COLO829 (cell line): ENCODE measurements at regions not wholly inside any gene's neighbourhood (a gene's known extent, or its start where the extent isn't known, plus 50 kb on each side); places are given as distances from the start of the nearest gene placed in this dataset.

Experiments used
- DNase-seq: peaks from one replicate; pipeline ENCODE4 v3.0.0; 2012; ENCODE audit warnings: low spot score

GRCh38 chr11:108994887-108995286 lies 330.0 kb downstream of the DDX10 start:
- DNase-seq = no peak

- no peak for DNase-seq
Measured at GRCh38 chr11:108997826-108998225, 333.0 kb downstream of the DDX10 start.

- no peak for DNase-seq
Measured at GRCh38 chr11:109000531-109000930, 335.7 kb downstream of the DDX10 start.

DNA sequence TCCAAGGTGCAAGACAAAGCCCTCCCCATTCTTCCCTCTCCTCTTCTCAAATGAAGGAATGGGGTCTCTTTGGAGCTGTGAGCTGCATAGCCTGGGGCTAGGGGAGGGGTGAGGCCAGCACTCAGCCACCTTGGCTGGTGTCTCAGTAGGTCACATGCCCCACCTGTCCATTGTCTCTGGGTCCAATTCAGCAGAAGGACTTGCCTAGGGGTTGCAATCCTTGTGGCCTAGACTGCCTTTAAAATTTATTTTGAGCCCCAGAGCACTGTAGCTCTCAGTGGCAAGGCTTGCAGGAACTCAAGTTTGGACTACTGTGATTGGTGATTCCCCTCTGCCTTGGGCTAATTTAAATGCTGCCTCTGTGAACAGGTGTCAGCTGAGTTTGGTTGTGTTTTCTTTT lies 336.7 kb downstream of the DDX10 start:
- no peak for DNase-seq

DNA sequence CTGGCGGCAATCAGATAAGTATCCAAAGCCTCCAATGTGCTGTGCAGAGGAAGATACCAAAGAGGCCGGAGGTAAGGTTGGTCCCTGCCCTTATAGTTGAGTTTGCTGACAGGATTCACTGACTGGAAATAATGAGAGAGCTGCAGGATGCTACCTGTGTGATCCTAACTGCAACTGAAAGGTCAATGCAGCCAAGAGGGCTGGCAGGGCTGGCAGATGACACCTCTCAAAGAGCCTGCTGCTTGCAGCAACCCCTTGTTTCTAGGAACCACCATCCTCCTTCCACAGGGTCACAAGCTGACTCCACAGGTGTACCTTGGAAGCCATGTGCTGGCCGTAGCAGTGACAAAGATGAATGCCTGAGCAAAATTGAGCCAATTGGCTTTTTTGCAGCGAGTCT lies 348.1 kb downstream of the DDX10 start:
- no peak for DNase-seq

- no peak for DNase-seq
Measured at GRCh38 chr11:109015283-109015682, 350.4 kb downstream of the DDX10 start.

GRCh38 chr11:109016724-109017123 lies 351.9 kb downstream of the DDX10 start:
- no peak for DNase-seq

DNA sequence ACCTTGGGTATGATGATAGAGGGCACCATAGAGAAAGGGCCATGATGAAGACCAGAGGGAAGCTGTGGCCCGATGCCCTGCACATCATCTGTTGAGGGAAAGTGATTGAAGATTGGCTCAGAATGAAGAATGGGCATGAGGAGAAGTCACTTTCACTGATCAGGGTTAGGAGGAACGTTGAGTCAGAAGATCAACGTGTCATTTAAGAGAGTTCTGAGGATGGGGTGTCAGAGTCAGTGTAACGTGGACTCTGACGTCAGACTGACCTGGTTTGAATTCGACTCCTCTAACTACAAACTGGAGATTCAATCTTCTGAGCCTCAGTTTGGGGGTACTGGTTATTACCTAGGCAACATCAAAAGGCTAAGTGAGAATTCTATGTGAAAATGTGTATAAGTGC lies 352.6 kb downstream of the DDX10 start:
- DNase-seq = no peak

- DNase-seq = no peak
Measured at GRCh38 chr11:109018639-109019038, 353.8 kb downstream of the DDX10 start.

DNA sequence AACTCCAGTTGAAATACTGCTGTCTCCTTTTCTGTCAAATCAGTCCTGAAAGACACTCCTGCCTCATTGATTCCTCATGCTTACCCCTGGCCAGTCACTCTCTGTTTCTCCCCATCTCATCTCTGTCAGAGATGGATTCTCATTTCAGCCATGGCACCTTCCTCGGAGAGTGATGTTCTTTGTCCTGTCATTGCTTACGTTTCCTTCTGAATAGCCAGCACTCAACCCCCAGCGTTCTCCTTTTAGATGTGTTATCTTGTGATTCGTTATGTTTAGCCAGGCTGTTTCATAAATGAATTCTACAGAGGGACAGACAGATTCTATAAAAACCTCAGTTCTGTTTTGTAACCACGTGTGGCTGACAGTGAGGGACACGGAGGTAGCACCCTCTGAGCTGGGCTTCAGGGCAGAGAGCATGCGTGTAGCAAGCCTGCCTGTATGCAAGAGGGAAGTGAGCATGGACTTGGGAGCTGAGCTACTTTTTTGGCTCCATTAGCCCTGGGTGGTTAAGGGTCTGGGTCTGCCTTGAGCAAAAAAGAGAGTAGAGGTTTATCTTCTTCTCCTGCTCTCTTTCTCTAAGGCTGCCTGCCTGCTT lies 354.6 kb downstream of the DDX10 start:
- no peak for DNase-seq

DNA sequence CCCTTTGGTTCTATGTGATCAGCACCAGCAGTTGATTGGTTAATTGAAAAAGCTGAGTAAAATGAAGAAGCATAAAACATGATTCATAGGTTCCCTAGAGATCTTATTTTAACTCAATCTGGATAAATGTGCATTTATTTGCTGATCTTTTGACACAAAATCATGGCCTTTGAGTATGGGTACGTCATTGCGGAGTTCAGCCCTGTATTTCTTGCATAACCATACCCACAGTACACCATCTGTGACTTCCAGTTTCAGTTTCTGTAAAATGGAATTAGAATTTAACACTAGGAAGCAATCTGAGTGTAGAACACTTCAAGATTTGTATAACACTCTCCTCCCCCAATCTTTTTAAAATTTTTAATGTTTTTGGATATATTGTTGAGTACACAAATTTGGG lies 358.2 kb downstream of the DDX10 start:
- no peak for DNase-seq

DNA sequence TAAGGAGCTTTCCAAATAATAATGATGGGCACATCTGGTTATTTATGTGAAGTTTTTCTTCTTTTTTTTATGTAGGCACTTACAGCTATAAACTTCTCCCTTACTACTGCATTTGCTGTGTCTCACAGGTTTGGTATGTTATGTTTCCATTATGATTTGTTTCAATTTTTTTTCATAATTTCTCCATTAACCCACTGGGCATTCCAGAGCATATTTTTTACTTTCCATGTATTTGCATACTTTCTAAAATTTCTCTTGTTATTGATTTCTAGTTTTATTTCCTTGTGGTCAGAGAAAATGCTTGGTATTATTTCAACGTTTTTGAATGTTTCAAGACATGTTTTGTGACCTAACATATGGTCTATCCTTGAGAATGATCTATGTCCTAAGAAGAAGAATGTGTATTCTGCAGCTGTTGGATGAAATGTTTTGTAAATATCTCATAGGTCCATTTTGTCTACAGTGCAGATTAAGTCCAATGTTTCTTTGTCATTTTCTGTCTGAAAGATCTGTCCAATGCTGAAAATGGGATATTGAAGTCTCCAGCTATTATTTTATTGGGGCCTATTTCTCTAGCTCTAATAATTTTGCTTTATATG lies 362.1 kb downstream of the DDX10 start:
- DNase-seq = no peak

DNA sequence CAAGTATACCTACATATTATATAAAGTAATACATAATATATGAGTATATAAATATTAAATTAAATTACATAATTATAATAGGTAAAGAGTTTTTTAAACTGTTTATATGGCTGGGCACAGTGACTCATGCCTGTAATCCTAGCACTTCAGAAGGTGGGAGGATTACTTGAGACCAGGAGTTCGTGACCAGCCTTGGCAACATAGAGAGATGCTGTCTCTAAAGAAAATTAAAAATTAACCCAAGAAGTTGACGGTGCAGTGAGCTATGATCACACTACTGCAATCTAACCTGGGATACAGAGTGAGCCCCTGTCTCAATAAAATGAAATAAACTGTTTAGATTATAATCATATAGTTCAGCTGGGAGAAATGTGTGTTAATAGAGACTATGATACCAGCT lies 363.0 kb downstream of the DDX10 start:
- DNase-seq = no peak

GRCh38 chr11:109029927-109030326 lies 365.1 kb downstream of the DDX10 start:
- no peak for DNase-seq

GRCh38 chr11:109033627-109034338 lies 368.9 kb downstream of the DDX10 start:
- no peak for DNase-seq

GRCh38 chr11:109034339-109034696 lies 369.4 kb downstream of the DDX10 start:
- no peak for DNase-seq

DNA sequence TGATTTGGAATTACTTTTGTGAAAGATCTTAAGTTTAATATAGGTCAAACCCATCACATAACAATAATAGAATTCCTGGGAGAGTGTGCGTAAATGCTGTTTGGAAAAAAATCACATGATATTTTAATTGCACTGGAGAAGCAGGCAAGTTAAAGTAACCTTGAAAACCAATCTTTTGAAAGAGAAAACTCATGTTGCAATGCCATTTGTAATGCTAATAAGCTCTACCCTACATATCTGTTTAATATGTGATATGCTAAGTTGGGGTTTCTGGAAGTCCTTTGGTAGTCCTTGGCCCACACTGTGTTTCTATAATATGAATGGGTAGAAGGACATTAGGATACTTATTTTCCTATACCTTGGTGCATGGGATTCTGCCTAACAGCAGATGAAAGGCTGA lies 370.4 kb downstream of the DDX10 start:
- no peak for DNase-seq

- no peak for DNase-seq
Measured at GRCh38 chr11:109036011-109036410, 371.1 kb downstream of the DDX10 start.

DNA sequence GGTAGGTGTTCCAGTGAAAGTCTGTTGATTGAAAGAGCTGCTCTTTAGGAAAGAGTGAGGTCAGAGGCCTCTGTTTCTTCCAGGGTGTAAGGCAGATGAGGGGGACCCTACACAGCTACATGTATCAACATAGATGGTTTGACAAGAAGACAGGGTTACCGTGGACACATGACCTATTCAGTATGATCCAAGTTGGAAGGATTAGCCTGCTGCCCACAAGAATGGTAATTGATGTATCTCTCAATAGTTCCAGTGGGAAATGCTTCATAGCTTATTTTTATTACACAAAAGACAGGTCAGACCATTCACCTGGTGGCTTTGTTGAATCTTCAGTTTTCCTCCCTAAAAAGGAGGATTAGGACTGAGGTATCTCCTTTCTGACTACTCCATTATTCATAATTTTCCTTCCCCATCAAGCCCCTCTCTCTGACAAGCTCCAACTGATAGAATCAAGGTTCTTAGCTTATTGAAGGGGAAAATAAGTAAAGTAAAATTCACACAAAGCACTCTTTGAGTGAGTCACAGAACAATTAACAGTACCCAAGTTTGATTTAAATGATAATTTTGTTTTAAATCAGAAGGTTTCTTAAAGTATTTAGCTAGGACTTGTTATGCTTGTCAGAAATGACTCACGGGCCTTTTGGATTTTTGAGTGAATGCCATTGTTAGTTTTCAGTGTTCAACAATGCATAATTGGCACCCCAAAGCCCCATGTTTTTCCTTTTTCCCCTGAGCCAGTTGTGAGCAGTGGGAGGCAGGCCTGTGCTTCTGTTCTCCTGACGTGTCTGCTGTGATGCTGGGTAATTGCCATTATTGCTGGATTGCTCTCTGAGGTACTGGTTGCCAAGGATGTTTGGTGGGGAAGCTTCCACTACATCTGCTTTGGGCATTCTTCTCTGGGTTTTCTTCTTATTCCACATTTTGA lies 373.2 kb downstream of the DDX10 start:
- DNase-seq = peak; percentile 85

- no peak for DNase-seq
Measured at GRCh38 chr11:109039611-109040010, 374.7 kb downstream of the DDX10 start.

GRCh38 chr11:109040303-109040702 lies 375.4 kb downstream of the DDX10 start:
- DNase-seq = no peak

- no peak for DNase-seq
Measured at GRCh38 chr11:109041876-109042275, 377.0 kb downstream of the DDX10 start.

DNA sequence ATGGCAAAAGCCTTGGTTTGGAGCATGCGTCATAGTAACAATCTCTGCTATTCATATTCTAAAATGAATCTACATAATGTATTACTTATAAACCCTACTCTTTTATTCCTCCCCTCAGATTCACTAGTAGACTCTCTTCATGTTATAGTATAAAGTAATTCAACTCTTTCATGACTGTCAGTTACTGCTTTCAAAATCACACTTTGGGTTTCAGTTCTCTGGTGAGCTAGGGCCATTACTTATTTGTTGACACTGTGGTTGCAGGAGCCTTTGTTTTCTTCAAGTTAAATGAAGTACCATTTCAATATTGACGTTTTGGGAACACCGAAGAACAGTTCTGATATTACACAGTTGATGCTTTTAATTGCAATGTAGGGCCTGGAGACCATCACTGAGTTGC lies 378.4 kb downstream of the DDX10 start:
- no peak for DNase-seq
